ENCODE measurements at regions not wholly inside any gene's neighbourhood (a gene's known extent, or its start where the extent isn't known, plus 50 kb on each side); places are given as distances from the start of the nearest gene placed in this dataset.

GRCh38 chr1:4137621-4138415 is 237.7 kb upstream of the C1orf174 start:
- no peak for TF ChIP-seq TAF1 (IDR thresholded peaks at IDR 0.05; ENCODE audit: low read depth)
- no peak for TF ChIP-seq EGR1 (IDR thresholded peaks at IDR 0.05)
- TF ChIP-seq NFIC (IDR thresholded peaks at IDR 0.05): no peak
- TF ChIP-seq, protein P1, sequence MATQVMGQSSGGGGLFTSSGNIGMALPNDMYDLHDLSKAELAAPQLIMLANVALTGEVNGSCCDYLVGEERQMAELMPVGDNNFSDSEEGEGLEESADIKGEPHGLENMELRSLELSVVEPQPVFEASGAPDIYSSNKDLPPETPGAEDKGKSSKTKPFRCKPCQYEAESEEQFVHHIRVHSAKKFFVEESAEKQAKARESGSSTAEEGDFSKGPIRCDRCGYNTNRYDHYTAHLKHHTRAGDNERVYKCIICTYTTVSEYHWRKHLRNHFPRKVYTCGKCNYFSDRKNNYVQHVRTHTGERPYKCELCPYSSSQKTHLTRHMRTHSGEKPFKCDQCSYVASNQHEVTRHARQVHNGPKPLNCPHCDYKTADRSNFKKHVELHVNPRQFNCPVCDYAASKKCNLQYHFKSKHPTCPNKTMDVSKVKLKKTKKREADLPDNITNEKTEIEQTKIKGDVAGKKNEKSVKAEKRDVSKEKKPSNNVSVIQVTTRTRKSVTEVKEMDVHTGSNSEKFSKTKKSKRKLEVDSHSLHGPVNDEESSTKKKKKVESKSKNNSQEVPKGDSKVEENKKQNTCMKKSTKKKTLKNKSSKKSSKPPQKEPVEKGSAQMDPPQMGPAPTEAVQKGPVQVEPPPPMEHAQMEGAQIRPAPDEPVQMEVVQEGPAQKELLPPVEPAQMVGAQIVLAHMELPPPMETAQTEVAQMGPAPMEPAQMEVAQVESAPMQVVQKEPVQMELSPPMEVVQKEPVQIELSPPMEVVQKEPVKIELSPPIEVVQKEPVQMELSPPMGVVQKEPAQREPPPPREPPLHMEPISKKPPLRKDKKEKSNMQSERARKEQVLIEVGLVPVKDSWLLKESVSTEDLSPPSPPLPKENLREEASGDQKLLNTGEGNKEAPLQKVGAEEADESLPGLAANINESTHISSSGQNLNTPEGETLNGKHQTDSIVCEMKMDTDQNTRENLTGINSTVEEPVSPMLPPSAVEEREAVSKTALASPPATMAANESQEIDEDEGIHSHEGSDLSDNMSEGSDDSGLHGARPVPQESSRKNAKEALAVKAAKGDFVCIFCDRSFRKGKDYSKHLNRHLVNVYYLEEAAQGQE (IDR thresholded peaks at IDR 0.05; ENCODE audit: low read depth): no peak
- no peak for TF ChIP-seq TEAD4 (IDR thresholded peaks at IDR 0.05)
- no peak for TF ChIP-seq TCF12 (IDR thresholded peaks at IDR 0.05; ENCODE audit: low read depth)
- no peak for TF ChIP-seq EP300 (IDR thresholded peaks at IDR 0.05; ENCODE audit: borderline replicate concordance)
- TF ChIP-seq CREB1 (IDR thresholded peaks at IDR 0.05; ENCODE audit: low read depth): no peak
- TF ChIP-seq MAX (IDR thresholded peaks at IDR 0.05): no peak
- TF ChIP-seq FOXM1 (IDR thresholded peaks at IDR 0.05; ENCODE audit: borderline replicate concordance, low read depth): no peak
- TF ChIP-seq, protein P2, sequence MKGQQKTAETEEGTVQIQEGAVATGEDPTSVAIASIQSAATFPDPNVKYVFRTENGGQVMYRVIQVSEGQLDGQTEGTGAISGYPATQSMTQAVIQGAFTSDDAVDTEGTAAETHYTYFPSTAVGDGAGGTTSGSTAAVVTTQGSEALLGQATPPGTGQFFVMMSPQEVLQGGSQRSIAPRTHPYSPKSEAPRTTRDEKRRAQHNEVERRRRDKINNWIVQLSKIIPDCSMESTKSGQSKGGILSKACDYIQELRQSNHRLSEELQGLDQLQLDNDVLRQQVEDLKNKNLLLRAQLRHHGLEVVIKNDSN (IDR thresholded peaks at IDR 0.05): no peak
- no peak for TF ChIP-seq RAD21 (IDR thresholded peaks at IDR 0.05; ENCODE audit: low read depth)
- TF ChIP-seq YY1 (IDR thresholded peaks at IDR 0.05; ENCODE audit: low read depth): no peak
- TF ChIP-seq ZBTB7A (IDR thresholded peaks at IDR 0.05; ENCODE audit: low read depth): no peak
- TF ChIP-seq CEBPB (IDR thresholded peaks at IDR 0.05): no peak

DNA sequence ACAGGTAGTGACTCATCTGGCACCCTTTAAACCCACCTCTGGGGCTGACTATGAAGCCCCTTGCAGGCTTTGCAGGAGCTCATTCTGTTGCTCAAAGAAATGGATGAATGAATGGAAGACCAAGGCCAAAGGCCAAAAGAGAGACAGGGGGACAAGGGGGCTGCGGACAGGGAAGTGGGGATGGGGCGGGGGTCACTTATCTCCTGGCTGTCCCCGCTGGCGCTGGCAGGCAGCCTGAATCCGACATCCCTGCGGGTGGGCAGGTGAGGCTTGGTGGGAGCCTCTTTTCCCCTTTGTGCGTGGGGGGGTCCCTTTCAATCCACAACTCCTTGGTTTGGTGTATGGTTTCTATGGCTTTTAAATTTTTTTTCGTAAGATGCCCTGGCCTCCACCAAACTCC is 239.6 kb upstream of the C1orf174 start:
- no peak for TF ChIP-seq EGR1 (IDR thresholded peaks at IDR 0.05)
- no peak for TF ChIP-seq MAX (IDR thresholded peaks at IDR 0.05)
- no peak for TF ChIP-seq NFIC (IDR thresholded peaks at IDR 0.05)
- no peak for TF ChIP-seq FOXM1 (IDR thresholded peaks at IDR 0.05; ENCODE audit: borderline replicate concordance, low read depth)
- TF ChIP-seq TEAD4 (IDR thresholded peaks at IDR 0.05): no peak
- no peak for TF ChIP-seq CREB1 (IDR thresholded peaks at IDR 0.05; ENCODE audit: low read depth)
- TF ChIP-seq TCF12 (IDR thresholded peaks at IDR 0.05; ENCODE audit: low read depth): no peak
- TF ChIP-seq ZBTB7A (IDR thresholded peaks at IDR 0.05; ENCODE audit: low read depth): no peak
- TF ChIP-seq EP300 (IDR thresholded peaks at IDR 0.05; ENCODE audit: borderline replicate concordance): no peak
- TF ChIP-seq YY1 (IDR thresholded peaks at IDR 0.05; ENCODE audit: low read depth): no peak
- TF ChIP-seq, protein P2 (IDR thresholded peaks at IDR 0.05): no peak
- no peak for TF ChIP-seq RAD21 (IDR thresholded peaks at IDR 0.05; ENCODE audit: low read depth)
- TF ChIP-seq TAF1 (IDR thresholded peaks at IDR 0.05; ENCODE audit: low read depth): no peak
- TF ChIP-seq, protein P1 (IDR thresholded peaks at IDR 0.05; ENCODE audit: low read depth): no peak
- TF ChIP-seq CEBPB (IDR thresholded peaks at IDR 0.05): no peak

DNA sequence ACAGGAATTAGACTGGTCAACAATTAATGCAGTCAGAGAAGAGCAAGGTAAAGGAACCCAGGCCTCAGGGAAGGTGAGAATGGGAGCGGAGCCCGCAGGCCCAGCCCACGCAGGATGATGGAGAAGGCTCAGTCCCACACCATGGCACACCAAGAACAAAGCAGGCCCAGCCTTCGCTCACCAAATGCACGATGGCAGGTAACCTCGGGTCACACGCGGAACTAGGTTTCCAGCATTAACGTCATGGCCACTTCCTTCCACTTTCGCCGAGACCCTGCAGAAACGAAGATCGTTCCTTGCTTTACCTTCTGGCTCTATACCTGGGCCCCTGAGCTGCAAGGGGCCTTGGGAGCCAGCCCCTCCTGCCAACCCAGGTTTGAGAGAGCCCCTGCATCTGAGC is 240.2 kb upstream of the C1orf174 start:
- no peak for TF ChIP-seq CEBPB (IDR thresholded peaks at IDR 0.05)
- TF ChIP-seq YY1 (IDR thresholded peaks at IDR 0.05; ENCODE audit: low read depth): no peak
- TF ChIP-seq MAX (IDR thresholded peaks at IDR 0.05): no peak
- TF ChIP-seq EGR1 (IDR thresholded peaks at IDR 0.05): no peak
- no peak for TF ChIP-seq RAD21 (IDR thresholded peaks at IDR 0.05; ENCODE audit: low read depth)
- no peak for TF ChIP-seq NFIC (IDR thresholded peaks at IDR 0.05)
- TF ChIP-seq, protein P1 (IDR thresholded peaks at IDR 0.05; ENCODE audit: low read depth): no peak
- TF ChIP-seq FOXM1 (IDR thresholded peaks at IDR 0.05; ENCODE audit: borderline replicate concordance, low read depth): no peak
- no peak for TF ChIP-seq CREB1 (IDR thresholded peaks at IDR 0.05; ENCODE audit: low read depth)
- TF ChIP-seq, protein P2 (IDR thresholded peaks at IDR 0.05): no peak
- no peak for TF ChIP-seq TAF1 (IDR thresholded peaks at IDR 0.05; ENCODE audit: low read depth)
- TF ChIP-seq TEAD4 (IDR thresholded peaks at IDR 0.05): no peak
- no peak for TF ChIP-seq ZBTB7A (IDR thresholded peaks at IDR 0.05; ENCODE audit: low read depth)
- no peak for TF ChIP-seq TCF12 (IDR thresholded peaks at IDR 0.05; ENCODE audit: low read depth)
- no peak for TF ChIP-seq EP300 (IDR thresholded peaks at IDR 0.05; ENCODE audit: borderline replicate concordance)

All from Ishikawa (cell line).